RCC 7860 (cell line): ENCODE measurements at regions not wholly inside any gene's neighbourhood (a gene's known extent, or its start where the extent isn't known, plus 50 kb on each side); places are given as distances from the start of the nearest gene placed in this dataset.
"Not testable (repeated sequence)": the region's sequence is repeated elsewhere in the genome, so short reads cannot be mapped to it uniquely, and the experiment has no call there.

Experiments used
- DNase-seq: peaks from one replicate; pipeline ENCODE4 v3.0.0-alpha.2; 2015; ENCODE audit warnings: low spot score
- FAIRE-seq: peaks from 2 replicates; lab custom pipeline; 2012; peaks lifted over from hg19 to GRCh38; lab: Jason Lieb, UNC

DNA sequence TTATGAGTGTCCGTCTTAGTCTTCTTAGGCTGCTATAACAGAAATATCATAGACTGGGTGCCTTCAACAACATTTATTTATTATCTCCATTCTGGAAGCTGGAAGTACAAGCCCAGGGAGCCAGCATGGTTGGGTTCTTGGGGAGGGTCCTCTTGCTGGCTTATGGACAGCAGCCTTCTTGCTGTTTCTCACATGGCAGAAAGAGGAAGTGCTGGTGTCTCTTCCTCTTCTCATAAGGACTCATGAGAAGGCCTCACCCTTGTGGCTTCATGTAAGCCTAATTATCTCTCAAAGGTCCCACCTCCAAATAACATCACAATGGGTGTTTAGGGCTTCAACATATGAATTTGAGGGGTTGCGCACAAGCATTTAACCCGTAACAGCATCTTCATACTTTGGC is 207.0 kb upstream of the COX10 start:
- DNase-seq (no peak), FAIRE-seq (no peak)

DNA sequence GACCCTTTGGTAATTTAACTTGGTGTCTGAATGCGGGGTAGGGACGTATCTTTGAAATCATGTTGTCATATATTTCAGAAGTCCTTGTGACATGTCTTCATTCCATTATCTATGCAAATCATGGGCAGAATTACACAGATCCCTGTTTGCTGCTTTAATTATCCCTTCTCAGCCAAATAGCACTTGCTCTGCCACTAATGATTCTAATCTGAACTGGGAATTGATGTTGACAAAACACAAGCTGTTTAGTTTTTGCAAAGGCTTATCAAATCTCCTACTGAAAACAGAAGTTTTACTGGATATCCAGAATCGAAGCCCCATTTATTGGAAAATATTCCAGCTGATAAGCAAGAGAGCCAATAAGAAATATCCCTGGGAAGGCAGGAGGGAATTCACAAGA is 205.9 kb upstream of the COX10 start:
- FAIRE-seq, result no peak
- DNase-seq, result no peak

DNA sequence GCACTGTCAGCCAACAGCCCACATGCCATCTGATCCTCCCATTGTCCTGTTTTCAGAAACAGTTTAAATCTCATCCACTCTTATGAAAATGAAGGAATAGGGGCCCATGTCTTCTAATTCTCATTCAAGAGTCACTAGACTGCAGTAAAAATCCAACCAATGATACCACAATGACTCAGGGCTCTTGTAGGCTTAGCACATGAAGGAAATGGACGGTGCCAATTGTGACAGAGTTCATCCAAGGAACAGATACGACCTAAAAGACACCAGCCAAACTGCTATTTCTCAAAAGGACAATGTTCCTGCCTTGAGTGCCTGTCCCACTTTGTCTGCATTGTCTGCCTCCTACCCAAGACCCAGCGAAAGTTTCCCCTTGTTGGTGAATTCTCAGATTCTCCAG is 204.8 kb upstream of the COX10 start:
- DNase-seq, result peak; percentile 11

DNA sequence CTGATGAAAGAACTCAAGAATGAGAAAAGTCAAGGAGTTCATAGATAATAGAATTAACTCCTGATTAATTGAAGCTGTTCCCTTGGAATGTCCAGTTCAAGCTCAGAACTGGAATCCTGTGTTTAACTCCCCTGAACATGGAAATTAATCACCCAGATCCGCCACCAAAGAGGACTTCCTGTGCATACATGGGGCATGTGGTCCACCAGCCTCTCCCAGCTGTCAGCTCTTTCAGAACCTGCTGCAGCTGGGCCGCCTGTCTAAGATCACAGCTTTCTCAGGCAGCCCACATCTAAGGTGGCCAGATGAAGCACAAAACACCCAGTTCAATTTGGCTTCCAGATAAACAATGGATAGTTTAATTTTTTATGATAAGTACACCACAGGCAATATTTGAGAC is 203.7 kb upstream of the COX10 start:
- DNase-seq (no peak), FAIRE-seq (no peak)

More for the DNA sequence above, 204.8 kb upstream of the COX10 start:
- no peak for FAIRE-seq

DNA sequence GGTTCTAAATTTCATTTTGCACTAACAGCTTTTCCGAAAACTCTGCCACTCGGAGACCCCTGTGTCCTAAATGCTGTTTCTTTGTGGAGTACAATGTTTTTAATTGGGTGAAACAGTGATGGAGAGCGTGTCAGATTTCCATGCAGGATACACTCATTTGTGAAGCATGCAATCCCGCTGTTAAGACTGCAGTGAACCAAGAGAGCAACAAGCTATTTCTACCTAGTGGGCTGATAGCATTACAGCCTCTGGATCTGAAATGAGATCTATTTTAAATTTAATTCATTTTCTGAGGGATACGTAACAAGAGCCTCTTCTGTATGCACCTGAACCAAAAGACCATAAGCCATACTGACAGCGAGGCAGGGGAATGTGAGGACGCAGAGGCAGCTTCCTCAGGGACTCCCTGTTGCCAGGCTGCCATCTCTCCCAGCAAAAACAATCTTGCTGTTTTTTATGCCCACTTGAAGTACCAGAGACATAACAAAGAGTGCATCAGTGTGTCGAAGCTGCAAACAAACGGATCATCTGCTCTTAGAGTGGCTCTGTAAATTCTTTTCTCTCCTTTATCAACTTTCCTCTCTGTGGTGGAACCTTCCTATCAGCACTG is 199.9 kb upstream of the COX10 start:
- FAIRE-seq (no peak), DNase-seq (no peak)

DNA sequence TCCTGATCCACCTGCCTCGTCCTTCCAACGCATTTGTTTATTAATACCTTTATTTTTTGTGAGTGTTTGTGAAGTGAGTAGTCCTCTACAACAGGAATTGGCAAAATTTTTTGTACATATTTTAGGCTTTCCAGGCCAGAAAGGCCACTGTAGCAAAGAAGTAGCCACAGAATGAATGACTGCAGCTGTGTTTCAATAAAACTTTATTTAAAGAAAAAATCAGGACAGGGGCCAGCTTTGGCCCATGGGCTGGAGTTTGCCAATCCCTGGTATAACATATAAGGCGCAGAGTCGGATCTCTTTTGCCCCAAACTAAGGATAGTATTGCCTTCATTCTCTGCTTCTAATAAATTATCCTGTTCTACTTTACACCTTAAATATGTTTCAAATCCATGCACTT is 198.0 kb upstream of the COX10 start:
- FAIRE-seq (no peak), DNase-seq (no peak)

DNA sequence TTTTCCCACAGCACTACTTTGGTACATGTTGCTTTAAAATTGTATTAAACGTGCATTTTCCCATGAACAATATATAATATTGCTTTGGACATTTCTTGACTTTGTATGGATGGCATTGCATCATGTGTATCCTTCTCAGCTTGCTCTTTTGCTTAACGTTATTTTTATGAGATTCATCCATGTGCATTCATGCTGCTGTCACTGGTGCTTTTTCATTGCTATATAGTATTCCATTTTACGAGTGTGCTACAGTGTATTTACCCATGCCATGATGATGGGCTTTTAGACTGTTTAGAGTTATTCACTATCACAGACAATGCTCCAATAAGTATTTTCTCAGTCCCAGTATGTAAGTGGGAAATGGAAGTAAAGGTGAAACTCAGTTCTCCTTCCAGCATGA is 195.2 kb upstream of the COX10 start:
- FAIRE-seq, result no peak
- DNase-seq, result no peak

DNA sequence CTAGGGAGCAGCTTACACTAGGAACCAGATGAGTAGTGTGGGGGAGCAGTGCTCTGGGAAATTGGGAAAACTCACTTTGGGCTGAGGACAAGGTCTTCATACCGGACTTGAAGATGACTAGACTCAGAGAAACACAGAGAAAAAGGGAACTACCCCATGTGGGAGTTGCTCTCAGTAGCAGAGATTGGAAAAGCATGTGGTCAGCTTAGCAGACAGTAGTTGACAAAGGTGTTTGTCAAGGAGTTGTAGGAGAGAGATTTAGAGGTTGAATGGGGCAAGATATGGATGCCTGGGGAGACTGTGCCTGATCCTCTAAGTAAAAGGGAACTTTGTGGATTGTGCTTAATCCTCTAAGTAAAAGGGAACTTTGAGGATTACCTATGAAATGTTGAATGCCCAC is 194.5 kb upstream of the COX10 start:
- DNase-seq, result no peak

DNA sequence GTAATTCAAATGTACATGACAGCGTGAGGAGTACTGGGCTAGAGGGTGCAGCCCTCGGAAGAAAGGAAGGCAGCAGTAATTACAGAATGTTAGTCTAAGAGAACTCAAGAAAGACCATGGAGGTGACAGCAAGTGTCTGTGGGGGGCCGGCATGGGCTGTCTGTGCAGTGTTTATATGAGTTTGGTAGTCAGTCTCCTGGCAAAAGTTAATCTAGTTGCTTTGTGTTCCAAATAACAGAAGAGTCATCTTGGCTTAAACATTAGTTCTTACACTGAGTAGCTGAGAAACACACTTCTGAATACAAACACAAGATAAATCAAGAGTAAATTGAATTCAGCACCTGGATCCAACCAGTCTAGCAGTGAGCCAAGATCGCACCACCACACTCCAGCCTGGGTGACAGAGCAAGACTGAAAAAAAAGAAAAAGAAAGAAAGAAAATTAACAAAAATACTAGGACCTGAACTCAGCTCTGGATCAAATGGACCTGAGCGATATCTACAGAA is 189.3 kb upstream of the COX10 start:
- FAIRE-seq, result no peak
- DNase-seq, result no peak

More for the DNA sequence above, 194.5 kb upstream of the COX10 start:
- no peak for FAIRE-seq

DNA sequence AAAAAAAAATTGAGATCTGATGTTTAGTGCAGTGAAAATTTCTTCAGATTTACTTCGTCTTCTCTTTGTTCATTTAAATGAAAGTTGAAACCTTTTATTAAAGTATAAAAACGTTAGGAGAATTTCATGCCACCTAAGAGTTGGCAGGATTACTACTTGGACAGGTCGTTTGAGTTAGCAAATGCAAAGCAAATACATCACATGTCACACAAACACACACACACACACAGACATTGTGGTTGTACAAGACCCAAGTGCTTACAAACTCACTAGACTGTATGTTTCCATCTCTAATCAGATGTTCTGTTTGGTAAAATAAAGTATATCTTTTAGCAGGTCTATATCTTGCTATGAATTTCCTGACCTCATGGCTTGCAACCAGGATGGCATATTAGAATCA is 185.6 kb upstream of the COX10 start:
- FAIRE-seq, result no peak
- no peak for DNase-seq

DNA sequence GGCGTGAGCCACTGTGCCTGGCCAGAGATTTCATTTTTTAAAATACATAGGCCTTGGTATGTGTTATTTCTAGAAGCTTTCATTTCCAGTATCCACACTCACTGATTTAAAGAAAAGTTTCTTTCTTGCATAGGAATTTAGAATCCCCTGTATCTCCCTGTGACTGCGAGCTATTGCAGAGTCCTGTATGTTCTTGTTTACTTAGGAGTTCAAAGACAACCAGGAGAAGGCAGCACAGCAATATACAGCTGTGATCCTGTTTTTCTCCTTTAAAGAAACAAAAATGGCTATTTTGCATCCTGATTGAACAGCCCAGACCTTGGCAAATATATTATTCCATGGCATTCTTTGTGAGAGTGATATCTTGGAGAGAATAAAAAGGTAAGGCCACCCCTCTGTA is 185.0 kb upstream of the COX10 start:
- no peak for FAIRE-seq

DNA sequence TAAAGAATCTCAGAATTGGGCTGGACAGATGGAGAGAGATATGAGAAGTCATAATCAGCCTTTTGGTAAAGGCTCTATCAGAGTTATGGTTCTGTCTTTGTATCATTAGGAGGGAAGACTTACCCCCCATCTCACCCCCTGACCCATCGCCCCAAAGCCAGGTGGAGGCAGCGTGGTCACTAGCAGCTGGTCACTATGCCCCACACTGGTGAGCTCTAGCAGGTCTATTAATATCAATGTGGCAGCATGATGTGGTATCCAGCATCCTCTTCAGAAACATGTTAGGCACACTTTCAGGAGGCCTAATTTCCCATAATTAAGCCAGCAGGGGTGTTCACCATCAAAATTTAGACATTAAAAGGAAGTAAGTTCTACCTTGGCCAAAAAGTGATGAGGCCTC is 183.8 kb upstream of the COX10 start:
- no peak for DNase-seq
- no peak for FAIRE-seq

More for the DNA sequence above, 185.0 kb upstream of the COX10 start:
- no peak for DNase-seq

DNA sequence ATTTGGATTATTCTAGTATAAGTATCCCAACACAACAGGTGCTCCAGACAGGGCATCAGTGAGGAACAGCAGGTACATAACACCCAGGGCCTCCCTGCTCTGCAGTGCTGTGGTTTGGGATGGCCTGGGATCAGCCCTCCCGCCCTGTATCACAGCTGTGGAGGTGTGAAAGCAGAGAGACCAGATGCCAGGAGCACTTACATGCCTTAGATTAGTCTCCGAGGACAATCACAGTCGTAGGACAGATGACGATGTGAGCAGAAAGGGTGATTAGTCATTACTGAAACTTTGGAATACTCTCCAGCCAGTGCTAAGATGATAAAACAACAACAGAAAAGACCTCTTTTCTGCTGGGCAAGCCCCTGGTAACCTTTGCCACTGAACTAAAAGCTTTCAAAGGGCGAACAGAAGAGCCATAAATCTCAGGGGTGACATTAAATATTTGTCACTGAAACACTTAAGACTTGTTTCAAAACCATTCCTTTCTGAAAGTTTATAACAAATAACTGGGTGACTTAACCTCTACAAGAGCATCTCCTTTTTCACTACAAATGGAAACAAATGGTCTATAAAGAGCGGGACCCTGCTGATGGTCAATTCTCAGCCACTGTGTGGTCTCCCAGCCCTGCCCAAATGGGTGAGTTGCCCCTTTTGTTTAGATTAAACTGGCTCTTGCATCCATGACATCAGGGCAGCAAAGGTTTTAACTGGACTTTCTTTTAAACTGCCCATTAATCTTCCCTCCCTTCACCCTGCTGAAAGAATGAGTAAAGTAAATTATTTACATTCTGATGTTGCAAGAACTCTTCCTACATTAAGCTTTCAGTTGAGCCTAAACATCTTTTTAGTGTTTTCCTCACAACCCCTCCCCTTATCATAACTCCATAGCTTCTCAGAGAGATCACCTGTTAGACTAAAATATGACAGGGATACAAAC is 183.1 kb upstream of the COX10 start:
- FAIRE-seq (no peak), DNase-seq (no peak)

DNA sequence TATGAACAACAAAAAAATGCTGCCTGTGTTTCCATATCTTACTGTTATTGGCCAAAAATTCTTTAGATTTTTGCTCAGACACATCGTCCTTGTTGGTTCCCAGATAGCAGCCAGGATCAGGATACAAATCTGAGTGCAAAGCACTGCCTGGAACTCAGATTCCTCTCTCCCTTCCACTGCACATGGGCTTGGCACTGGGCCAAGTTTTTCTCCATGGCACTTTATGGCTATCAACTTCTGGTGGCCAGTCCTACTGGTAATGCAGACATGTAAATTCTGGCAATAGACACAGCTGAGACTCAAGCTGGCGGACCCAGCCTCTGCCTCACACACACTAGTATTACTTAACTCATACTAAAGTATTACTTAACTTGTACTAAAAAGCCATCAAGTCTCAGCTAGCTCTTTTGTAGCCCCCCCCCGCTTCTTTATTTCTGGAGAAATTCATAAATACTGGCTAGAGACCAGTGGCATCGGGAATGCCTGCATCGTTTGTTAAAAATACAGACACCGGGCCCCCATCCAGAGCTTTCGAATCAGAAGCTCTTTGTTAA is 181.2 kb upstream of the COX10 start:
- no peak for FAIRE-seq

DNA sequence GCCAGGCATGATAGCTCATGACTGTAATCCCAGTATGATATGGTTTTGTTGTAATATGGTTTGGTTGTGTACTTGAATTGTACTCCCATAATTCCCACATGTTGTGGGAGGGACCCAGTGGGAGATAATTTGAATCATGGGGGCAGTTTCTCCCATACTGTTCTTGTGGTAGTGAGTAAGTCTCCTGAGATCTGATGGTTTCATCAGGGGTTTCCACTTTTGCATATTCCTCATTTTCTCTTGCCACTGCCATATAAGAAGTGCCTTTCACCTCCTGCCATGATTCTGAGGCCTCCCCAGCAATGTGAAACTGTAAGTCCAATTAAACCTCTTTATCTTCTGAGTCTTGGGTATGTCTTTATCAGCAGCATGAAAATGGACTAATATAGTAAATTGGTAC is 160.3 kb upstream of the COX10 start:
- not testable (repeated sequence) for DNase-seq, FAIRE-seq

More for the DNA sequence above, 181.2 kb upstream of the COX10 start:
- DNase-seq, result no peak

DNA sequence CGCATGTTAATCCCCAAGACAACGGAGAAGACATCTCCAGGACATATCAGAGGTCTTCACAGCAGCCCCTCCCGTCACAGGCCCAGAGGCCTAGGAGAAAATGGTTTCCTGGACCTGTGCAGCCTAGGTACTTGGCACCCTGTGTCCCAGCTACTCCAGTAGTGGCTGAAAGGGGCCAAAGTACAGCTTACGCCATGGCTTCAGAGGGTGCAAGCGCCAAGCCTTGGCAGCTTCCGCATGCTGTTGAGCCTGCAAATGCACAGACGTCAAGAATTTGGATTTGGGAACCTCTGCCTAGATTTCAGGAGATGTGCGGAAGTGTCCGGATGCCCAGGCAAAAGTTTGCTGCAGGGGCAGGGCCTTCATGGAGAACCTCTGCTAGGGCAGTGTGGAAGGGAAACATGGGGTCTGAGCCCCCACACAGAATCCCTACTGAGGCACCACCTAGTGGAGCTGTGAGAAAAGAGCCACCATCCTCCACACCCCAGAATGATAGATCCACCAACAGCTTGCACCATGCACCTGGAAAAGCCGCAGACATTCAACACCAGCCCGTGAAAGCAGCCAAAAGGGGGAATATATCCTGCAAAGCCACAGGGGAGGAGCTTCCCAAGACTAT is 159.3 kb upstream of the COX10 start:
- FAIRE-seq (no peak), DNase-seq (no peak)

DNA sequence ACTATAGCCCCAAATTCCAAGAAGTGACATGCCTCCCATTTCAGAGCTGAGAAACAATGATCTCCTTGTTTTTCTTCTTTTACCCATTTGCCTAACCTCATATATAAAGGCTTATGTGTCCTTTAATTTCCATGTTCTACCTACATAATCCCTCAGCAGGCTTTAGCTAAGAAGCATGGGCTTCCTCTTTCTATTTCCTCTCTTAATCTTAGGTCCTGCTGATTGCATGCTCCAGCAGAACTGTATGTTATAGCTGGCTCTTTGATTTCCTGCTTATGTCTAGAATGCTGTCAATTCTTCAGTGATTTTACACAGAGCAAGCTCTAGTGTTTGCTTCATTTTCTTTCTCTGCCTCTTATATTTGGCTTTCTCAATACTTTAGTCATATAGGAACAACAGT is 151.7 kb upstream of the COX10 start:
- no peak for DNase-seq

DNA sequence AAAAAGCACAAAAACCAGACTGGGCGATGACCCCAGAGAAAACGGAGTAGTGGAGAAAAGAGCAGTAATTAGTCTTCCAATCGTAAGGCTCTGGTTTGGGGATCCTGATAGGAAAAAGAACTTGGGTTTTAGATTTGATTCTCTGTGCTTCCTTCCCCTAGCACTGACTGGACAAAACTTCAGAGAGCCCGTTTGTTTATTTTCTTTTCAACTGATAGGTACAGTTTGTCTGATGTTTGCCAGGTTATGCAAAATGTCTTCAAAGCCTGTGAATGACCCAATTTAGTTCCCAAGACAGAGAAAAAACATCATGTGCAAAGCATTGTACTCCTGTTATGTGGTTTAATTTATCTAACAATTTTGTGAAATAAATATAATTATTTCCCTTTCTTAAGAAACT is 151.1 kb upstream of the COX10 start:
- no peak for FAIRE-seq
- no peak for DNase-seq

More for the DNA sequence above, 151.7 kb upstream of the COX10 start:
- FAIRE-seq, result no peak

DNA sequence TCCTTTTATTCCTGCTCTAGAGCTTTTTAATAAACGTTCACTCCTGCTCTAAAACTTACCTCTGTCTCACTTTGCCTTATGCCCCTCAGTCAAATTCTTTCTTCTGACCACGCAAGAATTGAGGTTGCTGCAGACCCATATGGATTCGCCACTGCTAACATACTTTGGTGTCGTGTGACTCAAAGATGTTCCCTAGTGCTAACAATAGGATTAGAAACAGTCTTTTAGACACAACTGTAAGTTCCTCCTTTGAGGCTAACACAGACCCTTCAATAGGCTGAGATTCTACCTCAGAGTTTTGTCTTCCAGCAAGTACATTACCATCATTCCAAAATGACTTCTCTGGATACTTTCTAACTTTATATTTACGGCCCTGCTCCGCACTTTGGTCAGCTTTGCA is 149.5 kb upstream of the COX10 start:
- FAIRE-seq (no peak), DNase-seq (no peak)

DNA sequence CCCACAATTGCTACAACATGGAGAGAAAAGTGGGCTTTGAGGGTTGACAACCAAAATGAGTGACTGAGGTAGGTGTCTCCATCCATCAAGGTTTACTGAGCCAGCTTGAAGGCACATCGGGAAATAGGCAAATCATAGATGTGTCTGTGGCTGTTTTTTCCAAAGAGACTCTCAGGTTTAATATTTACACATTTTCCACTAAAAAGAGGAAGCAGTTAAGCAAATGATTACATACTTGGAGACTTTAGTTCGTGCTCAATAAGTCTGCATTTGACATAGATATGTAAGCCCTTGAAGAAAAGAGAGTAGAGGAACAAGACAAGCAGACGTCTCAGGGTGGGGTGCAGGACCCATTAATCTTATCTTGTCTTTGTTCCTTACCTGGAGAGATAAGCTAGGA is 148.9 kb upstream of the COX10 start:
- DNase-seq, result no peak
- no peak for FAIRE-seq
